DMS114 treated with DMSO at 0.1 percent for 48 hours (cell line): ENCODE measurements at regions not wholly inside any gene's neighbourhood (a gene's known extent, or its start where the extent isn't known, plus 50 kb on each side); places are given as distances from the start of the nearest gene placed in this dataset.

ENCODE experiments used
- DNase-seq: peaks from one replicate; lab custom pipeline; 2025; ENCODE audit not compliant: unreplicated experiment; lab: John Stamatoyannopoulos, UW

GRCh38 chr6:135796643-135797305, 54.7 kb upstream of the PDE7B start:
- no peak for DNase-seq

- no peak for DNase-seq
Observed at GRCh38 chr6:135797361-135797760, 54.1 kb upstream of the PDE7B start.

GRCh38 chr6:135798751-135799515, 52.6 kb upstream of the PDE7B start:
- no peak for DNase-seq
